OCI-LY1 (cell line): ENCODE measurements at regions not wholly inside any gene's neighbourhood (a gene's known extent, or its start where the extent isn't known, plus 50 kb on each side); places are given as distances from the start of the nearest gene placed in this dataset.

ENCODE experiments used
- H2AFZ ChIP-seq: fragments of 200-600 bp; sonication (generic), shearing (Covaris generic); 2 replicates; pipeline ENCODE4 v1.6.0; 2014; ENCODE audit warnings: antibody characterized with exemption, mild to moderate bottlenecking, low read length
- H3F3A ChIP-seq: fragments of 200-600 bp; sonication (generic), shearing (Covaris generic); 2 replicates; pipeline ENCODE4 v1.6.0; 2014; ENCODE audit warnings: mild to moderate bottlenecking, antibody characterized with exemption, low read length, moderate library complexity; ENCODE audit not compliant: insufficient read depth
- H3K27ac ChIP-seq: fragments of 200-600 bp; sonication (generic); 2 replicates; pipeline ENCODE4 v1.5.1; 2014; ENCODE audit warnings: low read length, mixed run types, mild to moderate bottlenecking, low read depth; ENCODE audit not compliant: poor library complexity, severe bottlenecking
- H3K27me3 ChIP-seq: fragments of 200-600 bp; sonication (generic); 2 replicates; pipeline ENCODE4 v1.6.0; 2014; ENCODE audit warnings: antibody characterized with exemption, mild to moderate bottlenecking, low read length, moderate library complexity; ENCODE audit not compliant: insufficient read depth
- H3K36me3 ChIP-seq: fragments of 200-600 bp; sonication (generic); 2 replicates; pipeline ENCODE4 v1.6.1; 2014; ENCODE audit warnings: mild to moderate bottlenecking, antibody characterized with exemption, low read length, moderate library complexity, mixed read lengths; ENCODE audit not compliant: insufficient read depth
- H3K4me1 ChIP-seq: fragments of 200-600 bp; sonication (generic); 2 replicates; pipeline ENCODE4 v1.5.1; 2014; ENCODE audit warnings: mild to moderate bottlenecking, low read length, moderate library complexity; ENCODE audit not compliant: insufficient read depth, severe bottlenecking
- H3K4me2 ChIP-seq: fragments of 200-600 bp; sonication (generic), shearing (Covaris generic); 2 replicates; pipeline ENCODE4 v1.6.1; 2014; ENCODE audit warnings: low read length
- H3K4me3 ChIP-seq: fragments of 200-600 bp; sonication (generic); 2 replicates; pipeline ENCODE4 v1.5.1; 2014; ENCODE audit warnings: low read length, low read depth, mild to moderate bottlenecking, mixed read lengths; ENCODE audit not compliant: poor library complexity, severe bottlenecking
- H3K79me2 ChIP-seq: fragments of 200-600 bp; shearing (Covaris generic); 2 replicates; pipeline ENCODE4 v1.6.1; 2016; ENCODE audit warnings: mixed run types, low read length, mixed read lengths; ENCODE audit not compliant: insufficient read depth
- H3K9ac ChIP-seq: fragments of 200-600 bp; sonication (generic), shearing (Covaris generic); 2 replicates; pipeline ENCODE4 v1.6.1; 2014; ENCODE audit warnings: mild to moderate bottlenecking, low read length, mixed read lengths
- H3K9me2 ChIP-seq: fragments of 200-600 bp; sonication (generic), shearing (Covaris generic); 2 replicates; pipeline ENCODE4 v1.6.1; 2014; ENCODE audit warnings: low read depth, mild to moderate bottlenecking, low read length, mixed read lengths
- H3K9me3 ChIP-seq: fragments of 200-600 bp; shearing (Covaris generic); 2 replicates; pipeline ENCODE4 v1.6.1; 2014; ENCODE audit warnings: low read length, mixed read lengths
- H4K20me1 ChIP-seq: fragments of 200-600 bp; sonication (generic), shearing (Covaris generic); 2 replicates; pipeline ENCODE4 v1.6.0; 2016; ENCODE audit warnings: mild to moderate bottlenecking, low read length; ENCODE audit not compliant: insufficient read depth
- CTCF ChIP-seq: fragments of 200-600 bp; sonication (generic), shearing (Covaris generic); IDR thresholded peaks from 2 replicates; pipeline ENCODE4 v1.5.1; 2017; ENCODE audit warnings: mild to moderate bottlenecking, antibody characterized with exemption, low read length, moderate library complexity, mixed read lengths
- EZH2 ChIP-seq: fragments of 200-600 bp; sonication (generic), shearing (Covaris generic); IDR thresholded peaks from 2 replicates; pipeline ENCODE4 v1.8.0; 2017; ENCODE audit warnings: borderline replicate concordance, mixed run types, mild to moderate bottlenecking, antibody characterized with exemption, low read length, moderate library complexity, mixed read lengths

- Histone ChIP-seq H3K79me2 (no peaks in the 10 kb centered on the region), H3F3A (no peaks in the 10 kb centered on the region), H3K4me1 (no peaks in the 10 kb centered on the region), H3K27ac (no peak overlapping the region), H3K9ac (no peak overlapping the region), H3K9me3 (no peaks in the 10 kb centered on the region), H3K9me2 (no peaks in the 10 kb centered on the region), H2AFZ (no peak overlapping the region), H4K20me1 (no peaks in the 10 kb centered on the region), H3K4me3 (no peak overlapping the region), H3K27me3 (no peaks in the 10 kb centered on the region), H3K36me3 (no peaks in the 10 kb centered on the region), H3K4me2 (no peak overlapping the region)
- TF ChIP-seq EZH2 (no peak), CTCF (no peak)
Measured at GRCh38 chr18:53789376-53790247, 434.9 kb downstream of the MBD2 start.

- no peaks in the 10 kb centered on the region for H3K27me3 ChIP-seq
- H3K36me3 ChIP-seq = no peaks in the 10 kb centered on the region
- TF ChIP-seq EZH2 (no peak), CTCF (no peak)
- no peak overlapping the region for H3K9ac ChIP-seq
- no peaks in the 10 kb centered on the region for H3K79me2 ChIP-seq
- no peak overlapping the region for H3K4me3 ChIP-seq
- no peaks in the 10 kb centered on the region for H3K4me1 ChIP-seq
- no peaks in the 10 kb centered on the region for H3K9me3 ChIP-seq
- no peaks in the 10 kb centered on the region for H3K9me2 ChIP-seq
- H3F3A ChIP-seq = no peaks in the 10 kb centered on the region
- no peak overlapping the region for H3K27ac ChIP-seq
- no peak overlapping the region for H2AFZ ChIP-seq
- no peak overlapping the region for H3K4me2 ChIP-seq
- no peaks in the 10 kb centered on the region for H4K20me1 ChIP-seq
Measured at GRCh38 chr18:53785811-53786210, 438.7 kb downstream of the MBD2 start.

GRCh38 chr18:53784253-53784652 is 440.2 kb downstream of the MBD2 start:
- Histone ChIP-seq H3K9ac (no peak overlapping the region), H4K20me1 (no peaks in the 10 kb centered on the region), H3K36me3 (no peaks in the 10 kb centered on the region), H3F3A (no peaks in the 10 kb centered on the region), H3K4me3 (no peak overlapping the region), H3K9me2 (no peaks in the 10 kb centered on the region), H2AFZ (no peak overlapping the region), H3K79me2 (no peaks in the 10 kb centered on the region), H3K4me2 (no peak overlapping the region), H3K27ac (no peak overlapping the region), H3K4me1 (no peaks in the 10 kb centered on the region), H3K27me3 (no peaks in the 10 kb centered on the region), H3K9me3 (no peaks in the 10 kb centered on the region)
- no peak for TF ChIP-seq EZH2
- no peak for TF ChIP-seq CTCF
